H1 (cell line): ENCODE measurements at regions not wholly inside any gene's neighbourhood (a gene's known extent, or its start where the extent isn't known, plus 50 kb on each side); places are given as distances from the start of the nearest gene placed in this dataset.

Experiments used
- ASH2L ChIP-seq: fragments of 200-600, 300-600 bp; sonication (generic); IDR thresholded peaks from one replicate; pipeline ENCODE4 v1.7.1; 2017; ENCODE audit warnings: low read length
- BRCA1 ChIP-seq: IDR thresholded peaks from 2 replicates; pipeline ENCODE4 v1.6.1; 2012; ENCODE audit warnings: low read depth, low read length, improper control_type of control experiment
- EP300 ChIP-seq, 2 experiments: IDR thresholded peaks; 1 replicate in 1 of 2; 2 replicates in 1 of 2; pipeline ENCODE4 v1.6.1; 2011 to 2012; ENCODE audit warnings: low read depth in 2 of 2, low read length in 2 of 2, mild to moderate bottlenecking in 2 of 2, borderline replicate concordance in 1 of 2, inconsistent platforms in 1 of 2, moderate library complexity in 1 of 2
- EZH2 ChIP-seq: fragments of 200-600 bp; sonication (generic); IDR thresholded peaks from 2 replicates; pipeline ENCODE4 v1.7.1; 2012; ENCODE audit warnings: low read depth, mild to moderate bottlenecking, moderate library complexity, low read length, inconsistent platforms; ENCODE audit not compliant: severe bottlenecking
- GABPA ChIP-seq: IDR thresholded peaks from 2 replicates; pipeline ENCODE4 v1.6.1; 2011; ENCODE audit warnings: mild to moderate bottlenecking, low read length, moderate library complexity, borderline replicate concordance; ENCODE audit not compliant: insufficient read depth
- POLR2AphosphoS5 ChIP-seq: IDR thresholded peaks from 2 replicates; pipeline ENCODE4 v1.6.1; 2011; ENCODE audit warnings: low read depth, low read length
- RAD21 ChIP-seq, 2 experiments: IDR thresholded peaks in 1 of 2; conservative IDR thresholded peaks in 1 of 2; 2 replicates each; pipeline ENCODE4 v1.6.1; 2011; ENCODE audit warnings: low read depth in 2 of 2, low read length in 2 of 2, improper control_type of control experiment in 1 of 2, inconsistent platforms in 1 of 2, mild to moderate bottlenecking in 1 of 2, moderate library complexity in 1 of 2
- SIX5 ChIP-seq: IDR thresholded peaks from 2 replicates; pipeline ENCODE4 v1.6.1; 2011; ENCODE audit warnings: mild to moderate bottlenecking, low read depth, low read length
- SP1 ChIP-seq: IDR thresholded peaks from 2 replicates; pipeline ENCODE4 v1.6.1; 2011; ENCODE audit warnings: low read depth, low read length
- TEAD4 ChIP-seq: IDR thresholded peaks from 2 replicates; pipeline ENCODE4 v1.6.1; 2012; ENCODE audit warnings: low read depth, low read length, inconsistent platforms, mixed read lengths
- TF ChIP-seq, protein P1 (sequence below), 3 experiments: IDR thresholded peaks; 1 replicate in 2 of 3; 2 replicates in 1 of 3; pipeline versions ENCODE4 v1.5.1 to v1.6.1; 2011; ENCODE audit warnings: low read length in 3 of 3, mild to moderate bottlenecking in 3 of 3, inconsistent platforms in 2 of 3, low read depth in 1 of 3, moderate library complexity in 1 of 3; ENCODE audit not compliant: insufficient read depth in 1 of 3; ENCODE audit errors: control extremely low read depth in 1 of 3
- TF ChIP-seq, protein P2 (sequence below): fragments of 300-600 bp; sonication (generic); IDR thresholded peaks from 2 replicates; pipeline ENCODE4 v1.7.1; 2012; ENCODE audit warnings: low read length, moderate library complexity, mild to moderate bottlenecking, inconsistent platforms; ENCODE audit not compliant: insufficient replicate concordance
- TF ChIP-seq, protein P3 (sequence below): IDR thresholded peaks from 2 replicates; pipeline ENCODE4 v1.6.1; 2012; ENCODE audit warnings: low read length, inconsistent platforms

DNA sequence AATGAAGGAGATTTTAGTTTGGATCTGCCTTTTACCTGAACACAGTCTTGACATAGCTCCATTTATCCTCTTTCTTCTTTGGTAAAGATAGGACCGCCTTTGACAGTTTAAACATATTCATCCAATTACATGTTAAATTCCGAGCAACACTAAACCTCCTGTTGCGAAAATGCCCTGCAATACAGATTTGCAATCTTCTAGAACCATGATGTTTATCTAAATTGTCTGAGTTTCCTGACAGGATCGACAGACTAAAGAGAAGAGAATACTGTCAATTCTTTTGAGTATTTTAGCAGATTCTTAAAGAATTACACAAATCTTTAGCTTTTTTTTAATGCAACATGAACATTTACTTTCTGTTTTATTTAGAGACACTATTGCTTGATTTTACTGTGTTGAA is 1145.5 kb downstream of the CDH11 start:
- TF ChIP-seq POLR2AphosphoS5 = no peak
- TF ChIP-seq, protein P1, sequence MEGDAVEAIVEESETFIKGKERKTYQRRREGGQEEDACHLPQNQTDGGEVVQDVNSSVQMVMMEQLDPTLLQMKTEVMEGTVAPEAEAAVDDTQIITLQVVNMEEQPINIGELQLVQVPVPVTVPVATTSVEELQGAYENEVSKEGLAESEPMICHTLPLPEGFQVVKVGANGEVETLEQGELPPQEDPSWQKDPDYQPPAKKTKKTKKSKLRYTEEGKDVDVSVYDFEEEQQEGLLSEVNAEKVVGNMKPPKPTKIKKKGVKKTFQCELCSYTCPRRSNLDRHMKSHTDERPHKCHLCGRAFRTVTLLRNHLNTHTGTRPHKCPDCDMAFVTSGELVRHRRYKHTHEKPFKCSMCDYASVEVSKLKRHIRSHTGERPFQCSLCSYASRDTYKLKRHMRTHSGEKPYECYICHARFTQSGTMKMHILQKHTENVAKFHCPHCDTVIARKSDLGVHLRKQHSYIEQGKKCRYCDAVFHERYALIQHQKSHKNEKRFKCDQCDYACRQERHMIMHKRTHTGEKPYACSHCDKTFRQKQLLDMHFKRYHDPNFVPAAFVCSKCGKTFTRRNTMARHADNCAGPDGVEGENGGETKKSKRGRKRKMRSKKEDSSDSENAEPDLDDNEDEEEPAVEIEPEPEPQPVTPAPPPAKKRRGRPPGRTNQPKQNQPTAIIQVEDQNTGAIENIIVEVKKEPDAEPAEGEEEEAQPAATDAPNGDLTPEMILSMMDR (IDR thresholded peaks at IDR 0.05; ENCODE audit: control extremely low read depth in 1 of 3, insufficient read depth in 1 of 3, low read depth in 1 of 3, low read length in 3 of 3) = no peak
- TF ChIP-seq TEAD4 = no peak
- TF ChIP-seq EZH2 = no peak
- no peak for TF ChIP-seq SP1
- TF ChIP-seq ASH2L = no peak
- no peak for TF ChIP-seq SIX5
- TF ChIP-seq, protein P2, sequence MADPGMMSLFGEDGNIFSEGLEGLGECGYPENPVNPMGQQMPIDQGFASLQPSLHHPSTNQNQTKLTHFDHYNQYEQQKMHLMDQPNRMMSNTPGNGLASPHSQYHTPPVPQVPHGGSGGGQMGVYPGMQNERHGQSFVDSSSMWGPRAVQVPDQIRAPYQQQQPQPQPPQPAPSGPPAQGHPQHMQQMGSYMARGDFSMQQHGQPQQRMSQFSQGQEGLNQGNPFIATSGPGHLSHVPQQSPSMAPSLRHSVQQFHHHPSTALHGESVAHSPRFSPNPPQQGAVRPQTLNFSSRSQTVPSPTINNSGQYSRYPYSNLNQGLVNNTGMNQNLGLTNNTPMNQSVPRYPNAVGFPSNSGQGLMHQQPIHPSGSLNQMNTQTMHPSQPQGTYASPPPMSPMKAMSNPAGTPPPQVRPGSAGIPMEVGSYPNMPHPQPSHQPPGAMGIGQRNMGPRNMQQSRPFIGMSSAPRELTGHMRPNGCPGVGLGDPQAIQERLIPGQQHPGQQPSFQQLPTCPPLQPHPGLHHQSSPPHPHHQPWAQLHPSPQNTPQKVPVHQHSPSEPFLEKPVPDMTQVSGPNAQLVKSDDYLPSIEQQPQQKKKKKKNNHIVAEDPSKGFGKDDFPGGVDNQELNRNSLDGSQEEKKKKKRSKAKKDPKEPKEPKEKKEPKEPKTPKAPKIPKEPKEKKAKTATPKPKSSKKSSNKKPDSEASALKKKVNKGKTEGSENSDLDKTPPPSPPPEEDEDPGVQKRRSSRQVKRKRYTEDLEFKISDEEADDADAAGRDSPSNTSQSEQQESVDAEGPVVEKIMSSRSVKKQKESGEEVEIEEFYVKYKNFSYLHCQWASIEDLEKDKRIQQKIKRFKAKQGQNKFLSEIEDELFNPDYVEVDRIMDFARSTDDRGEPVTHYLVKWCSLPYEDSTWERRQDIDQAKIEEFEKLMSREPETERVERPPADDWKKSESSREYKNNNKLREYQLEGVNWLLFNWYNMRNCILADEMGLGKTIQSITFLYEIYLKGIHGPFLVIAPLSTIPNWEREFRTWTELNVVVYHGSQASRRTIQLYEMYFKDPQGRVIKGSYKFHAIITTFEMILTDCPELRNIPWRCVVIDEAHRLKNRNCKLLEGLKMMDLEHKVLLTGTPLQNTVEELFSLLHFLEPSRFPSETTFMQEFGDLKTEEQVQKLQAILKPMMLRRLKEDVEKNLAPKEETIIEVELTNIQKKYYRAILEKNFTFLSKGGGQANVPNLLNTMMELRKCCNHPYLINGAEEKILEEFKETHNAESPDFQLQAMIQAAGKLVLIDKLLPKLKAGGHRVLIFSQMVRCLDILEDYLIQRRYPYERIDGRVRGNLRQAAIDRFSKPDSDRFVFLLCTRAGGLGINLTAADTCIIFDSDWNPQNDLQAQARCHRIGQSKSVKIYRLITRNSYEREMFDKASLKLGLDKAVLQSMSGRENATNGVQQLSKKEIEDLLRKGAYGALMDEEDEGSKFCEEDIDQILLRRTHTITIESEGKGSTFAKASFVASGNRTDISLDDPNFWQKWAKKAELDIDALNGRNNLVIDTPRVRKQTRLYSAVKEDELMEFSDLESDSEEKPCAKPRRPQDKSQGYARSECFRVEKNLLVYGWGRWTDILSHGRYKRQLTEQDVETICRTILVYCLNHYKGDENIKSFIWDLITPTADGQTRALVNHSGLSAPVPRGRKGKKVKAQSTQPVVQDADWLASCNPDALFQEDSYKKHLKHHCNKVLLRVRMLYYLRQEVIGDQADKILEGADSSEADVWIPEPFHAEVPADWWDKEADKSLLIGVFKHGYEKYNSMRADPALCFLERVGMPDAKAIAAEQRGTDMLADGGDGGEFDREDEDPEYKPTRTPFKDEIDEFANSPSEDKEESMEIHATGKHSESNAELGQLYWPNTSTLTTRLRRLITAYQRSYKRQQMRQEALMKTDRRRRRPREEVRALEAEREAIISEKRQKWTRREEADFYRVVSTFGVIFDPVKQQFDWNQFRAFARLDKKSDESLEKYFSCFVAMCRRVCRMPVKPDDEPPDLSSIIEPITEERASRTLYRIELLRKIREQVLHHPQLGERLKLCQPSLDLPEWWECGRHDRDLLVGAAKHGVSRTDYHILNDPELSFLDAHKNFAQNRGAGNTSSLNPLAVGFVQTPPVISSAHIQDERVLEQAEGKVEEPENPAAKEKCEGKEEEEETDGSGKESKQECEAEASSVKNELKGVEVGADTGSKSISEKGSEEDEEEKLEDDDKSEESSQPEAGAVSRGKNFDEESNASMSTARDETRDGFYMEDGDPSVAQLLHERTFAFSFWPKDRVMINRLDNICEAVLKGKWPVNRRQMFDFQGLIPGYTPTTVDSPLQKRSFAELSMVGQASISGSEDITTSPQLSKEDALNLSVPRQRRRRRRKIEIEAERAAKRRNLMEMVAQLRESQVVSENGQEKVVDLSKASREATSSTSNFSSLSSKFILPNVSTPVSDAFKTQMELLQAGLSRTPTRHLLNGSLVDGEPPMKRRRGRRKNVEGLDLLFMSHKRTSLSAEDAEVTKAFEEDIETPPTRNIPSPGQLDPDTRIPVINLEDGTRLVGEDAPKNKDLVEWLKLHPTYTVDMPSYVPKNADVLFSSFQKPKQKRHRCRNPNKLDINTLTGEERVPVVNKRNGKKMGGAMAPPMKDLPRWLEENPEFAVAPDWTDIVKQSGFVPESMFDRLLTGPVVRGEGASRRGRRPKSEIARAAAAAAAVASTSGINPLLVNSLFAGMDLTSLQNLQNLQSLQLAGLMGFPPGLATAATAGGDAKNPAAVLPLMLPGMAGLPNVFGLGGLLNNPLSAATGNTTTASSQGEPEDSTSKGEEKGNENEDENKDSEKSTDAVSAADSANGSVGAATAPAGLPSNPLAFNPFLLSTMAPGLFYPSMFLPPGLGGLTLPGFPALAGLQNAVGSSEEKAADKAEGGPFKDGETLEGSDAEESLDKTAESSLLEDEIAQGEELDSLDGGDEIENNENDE = no peak
- TF ChIP-seq, protein P3, sequence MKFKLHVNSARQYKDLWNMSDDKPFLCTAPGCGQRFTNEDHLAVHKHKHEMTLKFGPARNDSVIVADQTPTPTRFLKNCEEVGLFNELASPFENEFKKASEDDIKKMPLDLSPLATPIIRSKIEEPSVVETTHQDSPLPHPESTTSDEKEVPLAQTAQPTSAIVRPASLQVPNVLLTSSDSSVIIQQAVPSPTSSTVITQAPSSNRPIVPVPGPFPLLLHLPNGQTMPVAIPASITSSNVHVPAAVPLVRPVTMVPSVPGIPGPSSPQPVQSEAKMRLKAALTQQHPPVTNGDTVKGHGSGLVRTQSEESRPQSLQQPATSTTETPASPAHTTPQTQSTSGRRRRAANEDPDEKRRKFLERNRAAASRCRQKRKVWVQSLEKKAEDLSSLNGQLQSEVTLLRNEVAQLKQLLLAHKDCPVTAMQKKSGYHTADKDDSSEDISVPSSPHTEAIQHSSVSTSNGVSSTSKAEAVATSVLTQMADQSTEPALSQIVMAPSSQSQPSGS = no peak
- no peak for TF ChIP-seq RAD21 (IDR thresholded peaks at IDR 0.05 in 1 of 2, conservative IDR thresholded peaks at IDR 0.05 in 1 of 2; ENCODE audit: low read depth in 2 of 2, low read length in 2 of 2)
- TF ChIP-seq GABPA = no peak
- no peak for TF ChIP-seq EP300 (IDR thresholded peaks at IDR 0.05; ENCODE audit: borderline replicate concordance in 1 of 2, low read depth in 2 of 2, low read length in 2 of 2)
- TF ChIP-seq BRCA1 = no peak
